ENCODE measurements at regions not wholly inside any gene's neighbourhood (a gene's known extent, or its start where the extent isn't known, plus 50 kb on each side); places are given as distances from the start of the nearest gene placed in this dataset.

- ChIA-PET CTCF (no interaction called here), POLR2A (ENCODE audit: unreplicated experiment) (no interaction called here)
- DNase-seq (no peak), ATAC-seq (no peak)
- Histone ChIP-seq H4K20me1 (ENCODE audit: low read length) (no peaks in the 10 kb centered on the region), H2AFZ (ENCODE audit: low read length) (no peak overlapping the region), H3K27ac (ENCODE audit: low read length) (no peak overlapping the region), H3K4me3 (ENCODE audit: low read length) (no peak overlapping the region), H3F3A (ENCODE audit: low read length, unreplicated experiment) (no peaks in the 10 kb centered on the region), H3K9ac (ENCODE audit: low read length) (no peak overlapping the region), H3K79me2 (ENCODE audit: low read length) (no peaks in the 10 kb centered on the region), H3K27me3 (ENCODE audit: low read length) (no peaks in the 10 kb centered on the region), H3K9me2 (replicated peaks; ENCODE audit: low read length) (no peaks in the 10 kb centered on the region), H3K4me1 (ENCODE audit: insufficient read depth, low read length) (peaks cover 5% of the 10 kb centered on the region; the same call in 1 of the 2 replicates), H3K9me3 (ENCODE audit: low read length) (no peaks in the 10 kb centered on the region), H3K4me2 (ENCODE audit: low read length) (no peak overlapping the region), H3K36me3 (ENCODE audit: low read depth, low read length) (no peaks in the 10 kb centered on the region)
- TF ChIP-seq CTCF (conservative IDR thresholded peaks at IDR 0.05; ENCODE audit: low read depth, low read length) (no peak), EZH2 (IDR thresholded peaks at IDR 0.05; ENCODE audit: low read length, unreplicated experiment) (no peak), EZH2phosphoT487 (IDR thresholded peaks at IDR 0.05; ENCODE audit: borderline replicate concordance, low read length) (no peak)
- intact Hi-C loops (cut with micrococcal nuclease): no loop called here
- no TSS peak for BruUV-seq (replicated peaks)
Observed at GRCh38 chr4:32790803-32791202, 2070.6 kb downstream of the PCDH7 start.

GRCh38 chr4:32798471-32799159, 2078.4 kb downstream of the PCDH7 start:
- Histone ChIP-seq H3K79me2 (ENCODE audit: low read length) (no peaks in the 10 kb centered on the region), H3K9me2 (replicated peaks; ENCODE audit: low read length) (no peaks in the 10 kb centered on the region), H3K4me1 (ENCODE audit: insufficient read depth, low read length) (no peaks in the 10 kb centered on the region), H3K4me2 (ENCODE audit: low read length) (no peak overlapping the region), H3K4me3 (ENCODE audit: low read length) (no peak overlapping the region), H3K9me3 (ENCODE audit: low read length) (no peaks in the 10 kb centered on the region), H3F3A (ENCODE audit: low read length, unreplicated experiment) (no peaks in the 10 kb centered on the region), H2AFZ (ENCODE audit: low read length) (no peak overlapping the region), H3K36me3 (ENCODE audit: low read depth, low read length) (no peaks in the 10 kb centered on the region), H3K27ac (ENCODE audit: low read length) (no peak overlapping the region), H3K9ac (ENCODE audit: low read length) (no peak overlapping the region), H4K20me1 (ENCODE audit: low read length) (no peaks in the 10 kb centered on the region), H3K27me3 (ENCODE audit: low read length) (no peaks in the 10 kb centered on the region)
- intact Hi-C loops (cut with micrococcal nuclease): no loop called here
- TF ChIP-seq EZH2phosphoT487 (IDR thresholded peaks at IDR 0.05; ENCODE audit: borderline replicate concordance, low read length): no peak
- no peak for TF ChIP-seq CTCF (conservative IDR thresholded peaks at IDR 0.05; ENCODE audit: low read depth, low read length)
- TF ChIP-seq EZH2 (IDR thresholded peaks at IDR 0.05; ENCODE audit: low read length, unreplicated experiment): no peak
- DNase-seq (no peak), ATAC-seq (no peak)
- no TSS peak for BruUV-seq (replicated peaks)
- ChIA-PET CTCF (no interaction called here), POLR2A (ENCODE audit: unreplicated experiment) (no interaction called here)

GRCh38 chr4:32824336-32824735, 2104.2 kb downstream of the PCDH7 start:
- Histone ChIP-seq H3K79me2 (ENCODE audit: low read length) (no peaks in the 10 kb centered on the region), H4K20me1 (ENCODE audit: low read length) (no peaks in the 10 kb centered on the region), H3K27ac (ENCODE audit: low read length) (no peak overlapping the region), H2AFZ (ENCODE audit: low read length) (no peak overlapping the region), H3K36me3 (ENCODE audit: low read depth, low read length) (no peaks in the 10 kb centered on the region; the same call in 1 of the 2 replicates), H3K9me2 (replicated peaks; ENCODE audit: low read length) (no peaks in the 10 kb centered on the region), H3K9ac (ENCODE audit: low read length) (no peak overlapping the region), H3K4me3 (ENCODE audit: low read length) (no peak overlapping the region), H3K4me2 (ENCODE audit: low read length) (no peak overlapping the region), H3F3A (ENCODE audit: low read length, unreplicated experiment) (no peaks in the 10 kb centered on the region), H3K27me3 (ENCODE audit: low read length) (no peaks in the 10 kb centered on the region), H3K9me3 (ENCODE audit: low read length) (peaks cover 7% of the 10 kb centered on the region; the same call in 1 of the 2 replicates), H3K4me1 (ENCODE audit: insufficient read depth, low read length) (no peaks in the 10 kb centered on the region)
- ChIA-PET POLR2A (ENCODE audit: unreplicated experiment) (no interaction called here), CTCF (no interaction called here)
- intact Hi-C loops (cut with micrococcal nuclease): no loop called here
- no peak for DNase-seq
- TF ChIP-seq EZH2phosphoT487 (IDR thresholded peaks at IDR 0.05; ENCODE audit: borderline replicate concordance, low read length): no peak
- no peak for TF ChIP-seq EZH2 (IDR thresholded peaks at IDR 0.05; ENCODE audit: low read length, unreplicated experiment)
- TF ChIP-seq CTCF (conservative IDR thresholded peaks at IDR 0.05; ENCODE audit: low read depth, low read length): no peak
- BruUV-seq (replicated peaks): no TSS peak
- ATAC-seq: no peak
